Mucosa of descending colon (tissue), 3 donors: ENCODE measurements at regions not wholly inside any gene's neighbourhood (a gene's known extent, or its start where the extent isn't known, plus 50 kb on each side); places are given as distances from the start of the nearest gene placed in this dataset.
A peak's percentile ranks its signal among the peaks of the same experiment; 100 is the strongest.

Experiments used
- ATAC-seq: fragments of 200-7000 bp; cut with Tn5 transposase; one replicate; pipeline ENCODE4 v1.9.1; 2020; ENCODE audit warnings: mild to moderate bottlenecking, moderate library complexity
- DNase-seq, 3 donors: peaks; one replicate each; pipeline ENCODE4 v3.0.0-alpha.2; 2020
- H3K36me3 ChIP-seq: fragments of 200-600 bp; one replicate; pipeline ENCODE4 v1.8.0; 2021; ENCODE audit warnings: low read depth, mild to moderate bottlenecking
- H3K4me1 ChIP-seq: fragments of 200-600 bp; one replicate; pipeline ENCODE4 v1.8.0; 2021; ENCODE audit warnings: low read depth, mild to moderate bottlenecking
- H3K4me3 ChIP-seq: fragments of 200-600 bp; one replicate; pipeline ENCODE4 v1.8.0; 2021; ENCODE audit warnings: mild to moderate bottlenecking
- H3K9me3 ChIP-seq: fragments of 200-600 bp; one replicate; pipeline ENCODE4 v1.8.0; 2021; ENCODE audit warnings: mild to moderate bottlenecking
- intact Hi-C, 2 donors: fragments of 100-400 bp; cut with DNase I in 1 of 2; cut with micrococcal nuclease in 1 of 2; formaldehyde crosslinking; loops; one replicate each; pipeline versions ENCODE4 v1.11.0 to v1.11.1; 2022; cut with DNase I, micrococcal nuclease
- TF ChIP-seq, protein P1 (sequence below): fragments of 200-600 bp; IDR thresholded peaks from one replicate; pipeline ENCODE4 v1.8.0; 2022; ENCODE audit warnings: antibody characterized with exemption, mild to moderate bottlenecking
- donor health status: DM: no; HTN: no; CAD: no; lungs with moderate emphysema.
- donor health status: DM: no; HTN: no; CAD: no.
- donor health status: DM: no; HTN: yes; CAD: no.

DNA sequence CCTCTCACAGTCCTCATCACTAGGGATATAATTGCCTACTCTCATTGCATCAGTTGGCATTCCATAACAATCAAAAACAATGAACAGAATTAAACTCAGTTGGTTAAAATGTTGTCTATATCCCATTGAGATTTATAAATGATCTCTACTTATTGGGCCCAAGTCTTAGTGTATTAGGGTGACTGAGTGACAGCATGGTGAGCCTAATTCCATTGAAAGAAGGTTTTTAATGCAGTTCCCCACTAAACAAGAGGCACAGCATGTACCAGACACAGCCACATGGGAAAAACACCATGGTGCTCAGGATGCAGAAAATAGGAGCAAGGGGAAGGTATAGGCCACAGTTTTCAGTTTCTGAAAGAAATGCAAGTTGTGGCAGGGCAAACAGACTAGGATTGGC lies 208.4 kb downstream of the RFC3 start:
- H3K36me3 ChIP-seq = no peaks in the 10 kb centered on the region
- ATAC-seq (no peak), DNase-seq (no peak)
- no peak overlapping the region for H3K4me3 ChIP-seq
- TF ChIP-seq, protein P1, sequence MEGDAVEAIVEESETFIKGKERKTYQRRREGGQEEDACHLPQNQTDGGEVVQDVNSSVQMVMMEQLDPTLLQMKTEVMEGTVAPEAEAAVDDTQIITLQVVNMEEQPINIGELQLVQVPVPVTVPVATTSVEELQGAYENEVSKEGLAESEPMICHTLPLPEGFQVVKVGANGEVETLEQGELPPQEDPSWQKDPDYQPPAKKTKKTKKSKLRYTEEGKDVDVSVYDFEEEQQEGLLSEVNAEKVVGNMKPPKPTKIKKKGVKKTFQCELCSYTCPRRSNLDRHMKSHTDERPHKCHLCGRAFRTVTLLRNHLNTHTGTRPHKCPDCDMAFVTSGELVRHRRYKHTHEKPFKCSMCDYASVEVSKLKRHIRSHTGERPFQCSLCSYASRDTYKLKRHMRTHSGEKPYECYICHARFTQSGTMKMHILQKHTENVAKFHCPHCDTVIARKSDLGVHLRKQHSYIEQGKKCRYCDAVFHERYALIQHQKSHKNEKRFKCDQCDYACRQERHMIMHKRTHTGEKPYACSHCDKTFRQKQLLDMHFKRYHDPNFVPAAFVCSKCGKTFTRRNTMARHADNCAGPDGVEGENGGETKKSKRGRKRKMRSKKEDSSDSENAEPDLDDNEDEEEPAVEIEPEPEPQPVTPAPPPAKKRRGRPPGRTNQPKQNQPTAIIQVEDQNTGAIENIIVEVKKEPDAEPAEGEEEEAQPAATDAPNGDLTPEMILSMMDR = no peak
- intact Hi-C loops = no loop called here
- no peaks in the 10 kb centered on the region for H3K4me1 ChIP-seq
- peaks cover 4% of the 10 kb centered on the region for H3K9me3 ChIP-seq

DNA sequence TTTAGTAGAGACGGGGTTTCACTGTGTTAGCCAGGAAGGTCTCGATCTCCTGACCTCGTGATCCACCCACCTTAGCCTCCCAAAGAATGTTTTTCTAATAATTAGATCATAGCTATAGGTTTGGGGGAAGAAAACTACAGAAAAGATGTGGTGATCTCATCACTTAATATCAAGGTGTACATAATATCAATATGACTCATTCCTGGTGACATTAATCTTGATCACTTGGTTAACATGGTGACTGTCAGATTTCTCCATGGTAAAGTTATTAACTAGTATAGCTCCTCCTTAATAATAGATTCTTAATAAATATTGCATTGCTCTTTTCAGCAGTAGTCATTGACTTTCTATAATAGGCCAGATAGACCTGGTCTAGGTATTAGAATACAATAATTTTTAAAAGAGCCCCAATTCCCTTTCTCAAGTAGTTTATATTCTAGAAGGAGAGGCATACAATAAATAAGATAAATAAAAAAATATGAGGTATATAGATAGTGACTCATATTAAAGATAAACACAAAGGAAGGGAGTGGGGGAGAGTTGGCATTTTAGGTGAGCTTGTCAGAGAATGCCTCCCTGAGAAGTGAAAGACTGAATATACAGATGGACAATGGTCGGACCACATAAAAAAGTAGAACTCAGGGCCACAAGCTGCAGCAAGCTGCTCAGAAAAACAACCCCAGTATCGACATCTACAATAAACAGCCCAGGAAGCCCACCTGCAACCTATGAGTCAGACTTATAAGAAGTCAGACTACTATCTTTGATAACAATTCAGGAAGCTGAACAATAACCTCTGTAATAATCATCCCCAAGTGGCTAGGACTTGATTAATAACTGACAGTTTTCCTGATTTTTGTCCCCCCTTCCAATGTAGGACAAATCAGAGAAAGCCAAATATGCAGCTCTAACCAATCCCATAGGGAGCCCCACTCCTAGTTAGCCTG lies 210.8 kb downstream of the RFC3 start:
- TF ChIP-seq, protein P1 = no peak
- DNase-seq (no peak), ATAC-seq (no peak)
- intact Hi-C loops = no loop called here
- no peaks in the 10 kb centered on the region for H3K36me3 ChIP-seq
- H3K4me3 ChIP-seq = no peak overlapping the region
- no peaks in the 10 kb centered on the region for H3K9me3 ChIP-seq
- H3K4me1 ChIP-seq = no peaks in the 10 kb centered on the region

DNA sequence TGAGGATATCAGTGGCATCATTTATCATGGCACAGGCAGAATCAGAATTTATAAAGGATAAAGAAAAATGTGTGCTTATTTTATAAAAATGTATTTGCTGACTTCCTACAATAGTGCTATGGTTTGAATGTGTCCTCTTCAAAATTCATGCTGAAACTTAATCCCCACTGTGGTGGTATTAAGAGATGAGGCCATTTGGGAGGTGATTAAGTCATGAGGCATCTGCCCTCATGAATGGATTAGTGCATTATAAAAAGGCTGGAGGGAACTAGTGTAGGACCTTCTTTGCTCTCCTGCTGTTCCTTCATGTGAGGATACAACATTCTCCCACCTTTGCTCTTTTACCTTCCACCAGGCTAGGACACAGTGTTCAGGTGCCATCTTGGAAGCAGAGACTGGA lies 212.8 kb downstream of the RFC3 start:
- TF ChIP-seq, protein P1 = no peak
- intact Hi-C loops = no loop called here
- DNase-seq (no peak), ATAC-seq (no peak)
- no peaks in the 10 kb centered on the region for H3K9me3 ChIP-seq
- no peaks in the 10 kb centered on the region for H3K4me1 ChIP-seq
- no peaks in the 10 kb centered on the region for H3K36me3 ChIP-seq
- no peak overlapping the region for H3K4me3 ChIP-seq

DNA sequence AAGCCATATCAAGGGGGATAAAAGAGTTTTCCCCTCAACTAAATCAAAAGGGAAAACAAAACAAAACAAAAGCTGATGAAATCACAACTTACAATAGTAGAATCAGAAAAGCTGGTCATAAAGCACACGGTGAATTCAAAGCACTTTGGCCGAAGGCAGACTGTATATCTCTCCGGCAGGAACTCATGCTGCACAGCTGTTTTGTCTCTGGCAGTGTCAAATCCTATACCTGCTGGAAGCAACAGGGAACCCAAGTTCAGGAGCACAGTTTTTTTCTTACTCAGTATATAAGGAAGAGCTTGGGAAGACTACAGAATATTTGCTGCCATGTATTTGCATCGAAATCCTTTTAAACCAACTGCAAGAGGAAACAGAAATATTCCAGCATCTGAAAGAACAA lies 213.7 kb downstream of the RFC3 start:
- H3K4me1 ChIP-seq = no peaks in the 10 kb centered on the region
- H3K36me3 ChIP-seq = no peaks in the 10 kb centered on the region
- DNase-seq (no peak), ATAC-seq (peak; percentile 24)
- TF ChIP-seq, protein P1 = no peak
- H3K9me3 ChIP-seq = no peaks in the 10 kb centered on the region
- H3K4me3 ChIP-seq = no peak overlapping the region
- intact Hi-C loops = no loop called here

DNA sequence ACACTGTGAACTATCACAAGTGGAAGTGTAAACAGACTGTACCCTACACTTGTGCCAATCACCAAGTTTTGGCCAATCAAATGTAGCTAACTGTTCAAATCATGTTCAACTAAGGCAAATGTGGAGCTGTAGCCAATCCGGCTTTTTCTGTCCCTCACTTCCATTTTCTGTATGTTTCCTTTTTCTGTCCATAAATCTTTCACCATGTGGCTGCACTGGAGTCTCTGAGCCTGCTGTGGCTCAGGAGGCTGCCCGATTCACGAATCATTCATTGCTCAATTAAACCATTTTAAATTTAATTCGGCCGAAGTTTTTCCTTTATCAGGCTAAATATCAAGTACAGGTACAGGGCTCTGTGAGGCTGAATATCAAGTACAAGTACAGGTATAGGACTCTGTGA lies 216.5 kb downstream of the RFC3 start:
- intact Hi-C loops = no loop called here
- DNase-seq (no peak), ATAC-seq (no peak)
- Histone ChIP-seq H3K9me3 (no peaks in the 10 kb centered on the region), H3K4me1 (no peaks in the 10 kb centered on the region), H3K4me3 (no peak overlapping the region), H3K36me3 (no peaks in the 10 kb centered on the region)
- TF ChIP-seq, protein P1 = no peak
